RWPE1 (cell line): ENCODE measurements at regions not wholly inside any gene's neighbourhood (a gene's known extent, or its start where the extent isn't known, plus 50 kb on each side); places are given as distances from the start of the nearest gene placed in this dataset.

Experiments used
- CTCF ChIA-PET: fragments of 350-600 bp; sonication (Branson Sonifier 250); formaldehyde crosslinking; extraction: SDS; loops from one replicate; lab custom pipeline; 2021; lab: Yijun Ruan, JAX
- POLR2A ChIA-PET: fragments of 400-600 bp; formaldehyde crosslinking; extraction: SDS; loops from one replicate; lab custom pipeline; 2020; ENCODE audit warnings: antibody characterized with exemption; ENCODE audit not compliant: low non-redundant PET; lab: Yijun Ruan, JAX
- DNase-seq: peaks from one replicate; pipeline ENCODE4 v3.0.0; 2012; ENCODE audit warnings: low spot score
- H3K27ac ChIP-seq: fragments of 450-650 bp; 2 replicates; pipeline ENCODE4 v1.5.1; 2017
- TF ChIP-seq, protein P1 (sequence below): fragments of 450-650 bp; conservative IDR thresholded peaks from 2 replicates; pipeline ENCODE4 v1.5.1; 2017; ENCODE audit warnings: low read depth, mild to moderate bottlenecking

- CTCF ChIA-PET: no interaction called here
- TF ChIP-seq, protein P1, sequence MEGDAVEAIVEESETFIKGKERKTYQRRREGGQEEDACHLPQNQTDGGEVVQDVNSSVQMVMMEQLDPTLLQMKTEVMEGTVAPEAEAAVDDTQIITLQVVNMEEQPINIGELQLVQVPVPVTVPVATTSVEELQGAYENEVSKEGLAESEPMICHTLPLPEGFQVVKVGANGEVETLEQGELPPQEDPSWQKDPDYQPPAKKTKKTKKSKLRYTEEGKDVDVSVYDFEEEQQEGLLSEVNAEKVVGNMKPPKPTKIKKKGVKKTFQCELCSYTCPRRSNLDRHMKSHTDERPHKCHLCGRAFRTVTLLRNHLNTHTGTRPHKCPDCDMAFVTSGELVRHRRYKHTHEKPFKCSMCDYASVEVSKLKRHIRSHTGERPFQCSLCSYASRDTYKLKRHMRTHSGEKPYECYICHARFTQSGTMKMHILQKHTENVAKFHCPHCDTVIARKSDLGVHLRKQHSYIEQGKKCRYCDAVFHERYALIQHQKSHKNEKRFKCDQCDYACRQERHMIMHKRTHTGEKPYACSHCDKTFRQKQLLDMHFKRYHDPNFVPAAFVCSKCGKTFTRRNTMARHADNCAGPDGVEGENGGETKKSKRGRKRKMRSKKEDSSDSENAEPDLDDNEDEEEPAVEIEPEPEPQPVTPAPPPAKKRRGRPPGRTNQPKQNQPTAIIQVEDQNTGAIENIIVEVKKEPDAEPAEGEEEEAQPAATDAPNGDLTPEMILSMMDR: no peak
- H3K27ac ChIP-seq: no peak overlapping the region
- no peak for DNase-seq
- POLR2A ChIA-PET: no interaction called here
Measured at GRCh38 chr6:149132336-149132735, 185.2 kb upstream of the TAB2 start.

GRCh38 chr6:149134511-149134933, 183.0 kb upstream of the TAB2 start:
- H3K27ac ChIP-seq: no peak overlapping the region
- ChIA-PET CTCF (no interaction called here), POLR2A (no interaction called here)
- TF ChIP-seq, protein P1: no peak
- DNase-seq: no peak

GRCh38 chr6:149135809-149136208, 181.7 kb upstream of the TAB2 start:
- ChIA-PET CTCF (interaction anchor here (0.7 kb wide), 1 partner anchor 296 kb away, joined by 6 read pairs; no protein-coding TSS in a partner anchor), POLR2A (no interaction called here)
- DNase-seq: no peak
- H3K27ac ChIP-seq: no peak overlapping the region
- TF ChIP-seq, protein P1: no peak

DNA sequence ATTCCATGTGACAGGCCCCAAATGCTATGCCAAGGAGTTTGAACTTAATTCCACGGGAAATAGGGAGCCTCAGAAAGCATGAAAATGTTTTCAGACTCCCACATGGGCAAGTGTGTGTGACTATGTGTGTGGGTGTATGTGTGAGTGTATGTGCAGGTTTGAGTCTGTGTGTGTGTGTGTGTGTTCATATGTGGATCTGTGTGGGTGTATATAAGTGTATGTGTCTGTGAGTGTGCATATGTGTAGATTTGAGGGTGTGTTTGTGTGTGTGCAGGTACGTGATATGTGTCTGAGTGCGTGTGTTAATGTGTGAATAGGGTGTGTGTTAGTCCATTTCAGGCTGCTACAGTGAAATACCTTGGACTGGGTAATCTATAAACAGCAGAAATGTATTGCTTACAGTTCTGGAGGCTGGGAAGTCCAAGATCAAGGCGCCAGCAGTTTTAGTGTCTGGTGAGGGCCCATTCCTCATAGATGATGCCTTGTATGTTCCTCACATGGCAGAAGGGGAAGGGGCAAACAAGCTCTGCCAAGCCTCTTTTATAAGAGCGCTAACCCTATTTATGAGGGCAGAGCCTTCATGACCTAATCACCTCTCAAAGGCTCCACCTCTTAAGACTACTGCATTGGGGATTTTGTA, 181.1 kb upstream of the TAB2 start:
- ChIA-PET CTCF (no interaction called here), POLR2A (no interaction called here)
- no peak for DNase-seq
- H3K27ac ChIP-seq: no peak overlapping the region
- TF ChIP-seq, protein P1: no peak

GRCh38 chr6:149136913-149137286, 180.6 kb upstream of the TAB2 start:
- ChIA-PET CTCF (no interaction called here), POLR2A (no interaction called here)
- TF ChIP-seq, protein P1: no peak
- no peak for DNase-seq
- no peak overlapping the region for H3K27ac ChIP-seq

DNA sequence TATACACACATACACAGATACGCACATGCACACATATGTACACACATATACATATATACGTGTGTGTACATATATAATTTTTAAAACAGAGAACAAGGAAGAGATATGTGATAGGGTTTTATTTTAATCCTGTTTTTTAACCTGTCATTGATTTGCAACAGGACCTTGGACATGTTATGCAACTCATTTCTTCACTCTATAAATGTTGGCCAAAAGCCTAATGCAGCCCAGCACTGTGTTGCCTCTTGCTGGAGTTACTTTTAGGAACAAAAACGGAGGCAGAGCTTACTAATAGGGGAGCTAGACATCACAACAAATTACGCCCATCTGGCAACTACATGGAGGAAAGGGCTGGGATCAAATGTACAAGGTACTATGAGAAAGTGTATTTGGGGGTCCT, 179.9 kb upstream of the TAB2 start:
- TF ChIP-seq, protein P1: no peak
- CTCF ChIA-PET: interaction anchor here (0.6 kb wide), 1 partner anchor 483 kb away, joined by 4 read pairs; no protein-coding TSS in a partner anchor
- H3K27ac ChIP-seq: no peak overlapping the region
- DNase-seq: no peak
- POLR2A ChIA-PET: no interaction called here
